GM21825 (cell line): ENCODE measurements at regions not wholly inside any gene's neighbourhood (a gene's known extent, or its start where the extent isn't known, plus 50 kb on each side); places are given as distances from the start of the nearest gene placed in this dataset.
"Not testable (repeated sequence)": the region's sequence is repeated elsewhere in the genome, so short reads cannot be mapped to it uniquely, and the experiment has no call there.

ENCODE experiments used
- ATAC-seq: cut with Tn5 transposase; IDR thresholded peaks from one replicate; pipeline ENCODE4 v1.9.1; 2021; ENCODE audit warnings: mild to moderate bottlenecking, moderate library complexity; ENCODE audit not compliant: unreplicated experiment

DNA sequence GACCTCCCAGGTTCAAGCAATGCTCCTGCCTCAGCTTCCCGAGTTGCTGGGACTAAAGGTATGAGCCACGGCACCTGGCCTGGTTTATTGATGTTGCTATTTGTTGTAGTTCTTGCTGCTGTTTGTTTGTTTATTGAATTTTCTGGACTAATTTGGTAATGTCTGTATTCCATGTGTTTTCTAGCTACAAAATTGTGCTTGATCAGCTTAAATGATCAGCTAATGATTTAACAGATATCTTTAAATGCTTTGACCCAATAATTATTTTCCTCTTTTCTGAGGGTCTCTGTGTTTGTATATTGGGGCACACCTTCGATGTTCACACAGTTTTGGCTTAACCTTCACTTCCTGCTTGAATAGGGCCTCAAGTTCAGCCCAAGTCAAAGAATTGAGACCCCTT, 488.1 kb upstream of the HTR2C start:
- ATAC-seq, result no peak

DNA sequence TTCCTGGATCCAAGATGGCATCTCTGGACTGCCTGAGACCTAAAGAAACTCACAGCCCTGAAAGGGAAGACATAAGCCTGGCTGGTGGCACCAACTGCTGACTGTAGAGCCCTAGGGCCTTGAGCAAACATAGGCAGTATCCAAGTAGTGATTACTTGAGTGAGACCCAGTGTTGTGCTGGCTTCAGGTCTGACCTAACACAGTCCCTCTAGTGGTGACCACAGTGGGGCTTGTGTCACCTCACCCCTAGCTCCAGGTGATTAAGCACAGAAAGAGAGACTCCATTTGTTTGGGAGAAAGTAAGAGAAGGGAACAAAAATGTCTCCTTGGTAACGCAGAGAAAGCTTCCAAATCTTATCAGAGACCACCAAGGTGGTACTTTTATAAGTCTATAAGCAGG, 496.3 kb upstream of the HTR2C start:
- no peak for ATAC-seq

DNA sequence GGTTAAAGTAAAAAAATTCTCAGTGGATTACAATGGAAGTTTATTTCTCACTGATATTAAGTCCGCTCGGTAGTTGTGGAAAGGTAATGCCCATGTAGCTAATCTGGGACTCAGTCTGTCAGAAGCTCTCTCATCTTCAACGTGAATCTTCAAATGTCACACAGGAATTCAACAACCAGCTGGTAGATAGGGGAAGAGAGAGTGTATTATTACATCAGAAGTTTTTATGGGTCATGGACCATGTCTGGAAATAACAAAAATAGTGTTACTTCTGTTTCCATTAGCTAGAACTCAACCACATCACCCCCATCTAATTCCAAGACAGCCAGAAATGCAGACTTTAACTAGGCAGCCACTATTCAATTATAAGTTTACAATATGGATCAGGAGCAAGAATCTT, 506.1 kb upstream of the HTR2C start:
- no peak for ATAC-seq

DNA sequence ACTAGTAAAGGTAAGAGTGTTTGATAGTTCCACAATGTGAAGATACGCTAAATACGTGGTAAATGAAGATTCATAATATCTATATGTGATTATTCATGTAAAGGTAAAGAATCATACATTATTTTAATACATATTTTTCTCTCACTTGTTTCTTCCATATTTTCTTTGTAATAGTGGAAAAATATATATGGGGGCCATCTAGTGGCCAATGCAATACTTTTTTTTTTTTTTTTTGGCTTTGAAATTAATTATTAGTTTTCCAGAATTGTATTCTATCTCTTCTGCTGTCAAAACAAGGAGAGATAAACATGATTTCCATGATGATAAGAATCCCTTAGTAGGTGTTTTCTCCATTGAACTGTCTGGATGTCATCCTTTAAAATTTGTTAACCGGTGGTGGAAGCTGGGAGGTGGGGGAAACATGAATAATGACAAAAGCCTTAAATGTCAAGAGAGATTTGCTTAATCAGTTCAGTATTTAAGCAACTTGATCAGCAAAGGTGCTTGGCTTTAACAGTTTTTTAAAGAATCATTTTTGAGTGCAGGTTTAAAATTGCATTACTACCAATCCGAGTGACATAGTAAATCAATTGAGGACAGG, 508.7 kb upstream of the HTR2C start:
- ATAC-seq, result no peak

DNA sequence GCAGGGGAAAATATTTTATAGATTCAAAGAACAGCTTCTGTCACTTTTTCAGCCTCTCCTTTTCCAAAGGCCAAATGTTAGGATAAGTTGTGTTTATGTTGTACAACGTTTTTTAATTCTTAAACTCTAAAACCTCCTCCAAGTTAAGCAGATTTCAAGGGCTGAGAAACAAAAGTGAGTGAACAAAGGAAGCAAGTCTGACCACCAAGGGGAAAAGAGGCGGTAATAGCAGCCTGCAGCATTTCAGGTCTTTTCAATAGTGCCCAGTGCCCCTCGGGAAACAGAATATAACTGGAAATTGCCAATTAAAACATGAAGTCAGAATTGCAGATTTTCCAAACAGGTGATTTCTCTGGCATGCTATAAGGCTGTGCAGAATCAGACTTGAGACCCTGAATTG, 510.0 kb upstream of the HTR2C start:
- no peak for ATAC-seq

DNA sequence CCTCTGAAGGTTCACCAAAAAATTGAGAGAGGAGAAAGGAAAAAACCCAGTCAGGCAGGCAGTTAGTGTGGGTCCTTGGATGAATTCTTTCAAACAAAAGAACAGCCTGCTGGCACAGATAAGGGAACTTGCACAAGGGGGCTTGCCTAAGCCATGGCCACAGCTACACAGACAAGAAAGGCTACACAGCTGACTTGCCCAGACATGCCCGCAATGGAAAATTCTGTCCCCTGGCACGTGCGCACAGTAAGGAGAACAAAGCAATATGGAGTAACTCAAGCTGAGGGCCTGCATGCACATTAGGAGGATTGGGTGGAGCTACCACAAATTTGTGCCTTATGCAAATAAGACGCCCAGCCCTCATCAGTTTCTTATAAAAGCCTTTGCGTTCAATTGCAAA, 512.5 kb upstream of the HTR2C start:
- ATAC-seq, result no peak

DNA sequence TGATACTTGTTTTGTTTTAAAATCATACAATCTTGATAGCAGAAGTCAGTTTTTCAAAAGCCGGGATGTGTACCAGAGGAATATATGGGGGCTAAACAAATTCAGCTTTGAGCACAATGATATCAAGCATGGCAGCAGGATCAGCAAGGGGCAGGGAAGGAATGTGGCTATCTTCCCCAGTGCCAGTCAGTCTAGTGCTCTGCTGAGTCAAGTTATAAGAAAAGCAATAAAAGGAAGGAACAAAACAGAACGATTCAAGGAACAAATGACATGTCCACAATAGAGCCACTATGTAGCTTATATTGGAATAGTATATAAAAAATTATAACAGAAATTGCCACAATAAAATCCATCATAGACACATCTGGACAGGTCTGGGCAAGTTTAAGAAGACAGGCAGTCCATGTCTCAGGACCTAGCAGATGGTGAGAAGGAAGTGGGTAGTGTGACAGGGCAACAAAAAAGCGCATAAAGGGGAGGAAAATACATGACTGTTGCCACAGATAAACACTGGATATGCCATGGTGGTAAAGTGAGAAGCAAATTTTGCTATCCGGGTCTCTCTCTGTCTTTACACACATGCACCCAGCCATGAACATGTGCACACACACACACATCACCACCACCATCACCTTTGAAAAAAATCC, 518.2 kb upstream of the HTR2C start:
- ATAC-seq, result no peak

DNA sequence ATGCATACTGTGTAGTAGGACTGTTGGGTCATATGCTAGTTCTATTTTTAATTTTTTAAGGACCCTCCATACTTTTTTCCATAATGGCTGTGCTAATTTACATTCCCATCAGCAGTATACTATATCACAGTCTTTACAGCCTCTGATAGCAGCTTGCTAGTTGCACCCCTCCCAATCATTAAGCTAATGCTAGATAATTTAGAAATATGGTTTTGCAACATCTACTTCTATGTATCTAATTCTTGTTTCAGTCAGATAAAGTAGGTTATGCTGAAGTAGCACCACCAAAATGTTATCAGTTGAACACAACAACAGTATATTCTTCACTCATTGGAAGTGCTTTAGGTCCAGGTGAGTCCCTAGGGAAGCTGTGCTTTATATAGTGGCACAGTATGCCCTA, 522.7 kb upstream of the HTR2C start:
- ATAC-seq, result no peak

DNA sequence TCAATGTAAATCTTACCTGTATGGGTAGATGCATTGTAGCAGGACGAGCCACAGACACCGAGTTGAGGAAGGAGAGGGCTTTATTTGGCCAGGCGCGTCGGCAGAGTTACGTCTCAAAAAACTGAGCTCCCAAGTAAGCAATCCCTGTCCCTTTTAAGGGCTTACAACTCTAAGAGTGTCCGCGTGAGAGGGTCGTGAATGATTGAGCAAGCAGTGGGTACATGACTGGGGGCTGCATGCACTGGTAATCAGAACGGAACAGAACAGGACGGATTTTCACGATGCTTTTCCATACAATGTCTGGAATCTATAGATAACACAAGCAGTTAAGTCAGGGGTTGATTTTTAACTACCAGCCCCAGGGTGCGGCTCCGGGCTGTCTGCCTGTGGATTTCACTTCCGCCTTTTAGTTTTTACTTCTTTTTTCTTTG, 524.9 kb upstream of the HTR2C start:
- no peak for ATAC-seq

DNA sequence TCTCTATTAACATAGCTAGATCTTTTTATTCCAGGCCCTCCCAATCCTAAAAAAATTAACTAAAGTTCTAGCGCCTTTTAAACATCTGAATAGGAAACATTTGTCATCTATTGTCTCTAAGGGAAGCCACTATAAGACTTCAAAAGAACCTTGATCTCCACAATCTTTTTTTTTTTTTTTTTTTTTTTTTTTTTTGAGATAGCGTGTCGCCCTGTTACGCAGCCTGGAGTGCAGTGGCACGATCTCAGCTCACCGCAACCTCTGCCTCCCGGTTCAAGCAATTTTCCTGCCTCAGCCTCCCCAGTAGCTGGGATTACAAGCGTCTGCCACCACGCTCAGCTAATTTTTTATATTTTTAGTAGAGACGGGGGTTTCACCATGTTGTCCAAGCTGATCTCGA, 526.5 kb upstream of the HTR2C start:
- ATAC-seq, result not testable (repeated sequence)

DNA sequence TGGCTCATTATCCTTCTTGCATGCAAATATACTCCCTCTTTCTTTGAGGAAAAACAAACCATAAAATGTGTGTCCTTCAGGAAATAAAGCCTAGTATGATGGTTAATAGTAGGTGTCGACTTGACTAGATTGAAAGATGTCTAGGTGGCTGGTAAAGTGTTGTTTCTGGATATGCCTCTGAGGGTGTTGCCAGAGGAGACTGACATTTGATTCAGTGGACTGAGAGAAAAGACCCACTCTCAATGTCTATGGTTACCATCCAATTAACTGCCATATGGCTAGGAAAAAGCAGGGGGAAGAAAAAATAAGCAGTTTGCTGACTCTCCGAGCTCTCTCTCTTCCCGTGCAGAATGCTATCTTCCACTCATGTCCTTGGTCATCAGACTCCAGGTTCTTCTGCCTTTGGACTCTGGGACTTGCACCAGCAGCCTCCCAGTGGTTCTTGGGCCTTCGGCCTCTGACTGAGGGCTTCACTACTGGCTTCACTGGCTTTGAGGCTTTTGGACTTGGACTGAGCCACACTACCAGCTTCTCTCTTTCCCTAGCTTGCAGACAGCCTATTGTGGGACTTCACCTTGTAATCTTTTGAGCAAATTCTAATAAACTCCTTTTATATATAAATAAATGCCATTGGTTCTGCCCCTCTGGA, 532.1 kb upstream of the HTR2C start:
- ATAC-seq, result no peak

DNA sequence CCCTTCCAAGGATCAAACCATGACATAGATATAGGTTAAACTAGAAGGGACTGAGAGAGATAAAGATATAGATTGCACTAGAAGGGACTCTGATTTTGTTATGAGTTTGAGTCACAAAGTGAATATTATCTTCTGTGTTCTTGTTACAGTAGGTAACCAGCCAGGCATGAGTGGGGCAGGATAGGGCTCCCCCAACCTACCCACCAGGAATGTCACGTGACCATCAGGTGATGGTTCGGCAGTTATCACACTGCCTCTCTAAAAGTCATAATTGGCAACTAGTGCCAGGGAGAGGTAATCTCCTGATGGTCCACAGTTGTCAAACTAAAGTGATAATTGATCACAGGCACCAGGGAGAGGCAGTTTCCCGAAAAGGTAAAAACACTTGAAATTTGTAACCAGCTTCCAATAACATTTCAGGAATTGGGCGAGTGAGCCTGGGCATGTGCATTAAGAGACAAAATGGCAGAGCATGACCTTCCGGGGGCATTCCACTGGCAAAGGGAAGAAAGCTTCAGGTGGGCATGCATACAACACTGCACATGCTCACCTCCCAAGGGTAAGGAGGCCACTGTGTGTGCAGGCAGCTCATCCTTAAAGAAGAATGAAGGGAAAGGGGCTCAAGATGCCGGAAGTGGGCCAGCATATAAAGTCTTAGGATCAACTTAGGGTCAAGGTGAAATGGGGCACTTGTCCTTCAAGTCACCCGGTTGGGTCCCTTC, 533.6 kb upstream of the HTR2C start:
- no peak for ATAC-seq

DNA sequence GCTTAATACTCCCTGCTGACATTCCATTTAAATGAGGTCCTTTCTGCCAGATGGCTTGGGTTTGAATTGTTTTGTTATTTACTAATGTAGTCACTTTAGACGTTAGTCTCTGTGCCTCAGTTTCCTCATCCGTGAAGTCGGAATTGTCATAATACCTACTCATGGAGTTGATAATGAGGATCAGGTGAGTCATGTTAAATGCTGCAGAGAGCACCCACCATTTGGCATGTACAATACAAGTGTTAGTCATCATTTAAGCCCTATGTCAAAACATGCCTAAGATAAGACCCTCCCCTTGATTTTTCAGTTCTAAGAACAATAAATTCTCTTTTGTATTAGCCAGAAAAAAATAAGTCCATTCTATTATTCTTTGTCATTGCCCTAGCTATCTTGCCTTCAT, 534.8 kb upstream of the HTR2C start:
- no peak for ATAC-seq

DNA sequence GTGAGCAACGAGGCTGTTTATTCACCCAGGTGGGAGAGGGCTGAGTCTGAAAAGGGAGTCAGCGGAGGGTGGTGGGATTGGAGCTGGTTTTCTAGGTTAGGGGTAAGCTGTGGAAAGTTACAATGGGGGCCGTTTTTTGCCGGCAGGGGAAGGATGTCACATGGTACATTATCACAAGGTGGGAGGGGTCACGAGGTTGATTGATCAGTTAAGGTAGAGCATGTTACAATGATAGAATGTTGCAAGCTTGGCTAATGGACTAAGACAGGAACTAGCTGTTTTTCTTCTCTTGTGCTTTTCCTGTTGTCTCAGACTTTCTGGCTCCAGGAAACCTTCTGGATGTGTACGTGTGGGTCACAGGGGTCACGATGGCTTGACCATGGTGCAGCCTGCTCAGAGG, 536.3 kb upstream of the HTR2C start:
- no peak for ATAC-seq

DNA sequence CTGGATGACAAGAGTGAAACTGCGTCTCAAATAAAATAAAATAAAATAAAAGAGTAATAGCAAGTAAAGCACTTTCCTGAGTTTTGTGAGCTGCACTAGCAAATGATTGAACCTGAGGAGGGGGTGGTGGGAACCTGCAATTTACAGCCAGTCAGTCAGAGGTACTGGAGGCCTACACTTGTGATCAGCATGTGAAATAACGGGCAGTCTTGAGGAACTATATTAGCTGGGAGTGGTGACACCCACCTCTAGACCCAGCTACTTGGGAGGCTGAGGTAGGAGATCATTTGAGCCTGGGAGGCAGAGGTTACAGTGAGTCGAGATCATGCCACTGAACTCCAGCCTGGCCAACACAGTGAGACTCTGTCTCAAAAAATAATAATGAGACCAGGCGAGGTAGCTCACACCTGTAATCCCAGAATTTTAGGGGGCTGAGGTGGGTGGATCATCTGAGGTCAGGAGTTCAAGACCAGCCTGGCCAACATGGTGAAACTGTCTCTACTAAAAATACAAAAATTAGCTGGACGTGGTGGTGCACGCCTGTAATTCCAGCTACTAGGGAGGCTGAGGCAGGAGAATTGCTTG, 537.1 kb upstream of the HTR2C start:
- no peak for ATAC-seq

DNA sequence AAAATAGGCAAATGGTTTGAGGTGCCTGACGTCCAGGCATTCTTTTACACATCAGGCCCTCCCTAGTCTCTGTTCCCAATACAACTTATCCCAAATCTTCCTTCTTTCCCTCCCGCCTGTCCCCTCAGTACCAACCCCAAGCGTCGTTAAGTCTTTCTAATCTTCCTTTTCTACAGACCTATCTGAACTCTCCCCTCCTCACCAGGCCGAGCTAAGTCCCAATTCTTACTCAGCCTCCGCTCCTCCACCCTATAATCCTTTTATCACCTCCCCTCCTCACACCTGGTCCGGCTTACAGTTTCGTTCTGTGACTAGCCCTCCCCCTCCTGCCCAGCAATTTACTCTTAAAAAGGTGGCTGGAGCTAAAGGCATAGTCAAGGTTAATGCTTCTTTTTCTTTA, 542.4 kb upstream of the HTR2C start:
- not testable (repeated sequence) for ATAC-seq

DNA sequence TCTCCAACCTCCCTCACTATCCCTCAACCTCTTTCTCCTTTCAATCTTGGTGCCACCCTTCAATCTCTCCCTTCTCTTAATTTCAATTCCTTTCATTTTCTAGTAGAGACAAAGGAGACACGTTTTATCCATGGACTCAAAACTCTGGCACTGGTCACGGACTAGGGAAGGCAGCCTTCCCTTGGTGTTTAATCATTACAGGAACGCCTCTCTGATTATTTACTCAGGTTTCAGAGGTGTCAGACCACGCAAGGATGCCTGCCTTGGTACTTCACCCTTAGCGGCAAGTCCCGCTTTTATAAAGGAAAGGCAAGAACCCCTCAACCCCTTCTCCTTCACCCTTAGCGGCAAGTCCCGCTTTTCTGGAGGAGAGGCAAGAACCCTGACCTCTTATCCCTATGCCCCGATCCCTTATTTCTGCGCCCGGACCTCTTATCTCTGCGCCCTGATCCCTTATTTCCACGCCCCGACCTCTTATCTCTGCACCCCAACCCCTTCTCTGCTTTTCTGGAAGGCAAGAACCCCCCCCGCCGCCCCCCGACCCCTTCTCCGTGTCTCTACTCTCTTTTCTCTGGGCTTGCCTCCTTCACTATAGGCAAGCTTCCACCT, 543.1 kb upstream of the HTR2C start:
- ATAC-seq, result not testable (repeated sequence)

DNA sequence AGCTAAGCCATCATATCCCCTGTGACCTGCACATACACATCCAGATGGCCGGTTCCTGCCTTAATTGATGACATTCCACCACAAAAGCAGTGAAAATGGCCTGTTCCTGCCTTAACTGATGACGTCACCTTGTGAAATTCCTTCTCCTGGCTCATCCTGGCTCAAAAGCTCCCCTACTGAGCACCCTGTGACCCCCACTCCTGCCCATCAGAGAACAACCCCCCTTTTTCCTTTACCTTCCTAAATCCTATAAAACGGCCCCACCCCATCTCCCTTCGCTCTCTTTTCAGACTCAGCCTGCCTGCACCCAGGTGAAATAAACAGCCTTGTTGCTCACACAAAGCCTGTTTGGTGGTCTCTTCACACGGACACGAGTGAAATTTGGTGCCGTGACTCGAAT, 543.8 kb upstream of the HTR2C start:
- not testable (repeated sequence) for ATAC-seq

DNA sequence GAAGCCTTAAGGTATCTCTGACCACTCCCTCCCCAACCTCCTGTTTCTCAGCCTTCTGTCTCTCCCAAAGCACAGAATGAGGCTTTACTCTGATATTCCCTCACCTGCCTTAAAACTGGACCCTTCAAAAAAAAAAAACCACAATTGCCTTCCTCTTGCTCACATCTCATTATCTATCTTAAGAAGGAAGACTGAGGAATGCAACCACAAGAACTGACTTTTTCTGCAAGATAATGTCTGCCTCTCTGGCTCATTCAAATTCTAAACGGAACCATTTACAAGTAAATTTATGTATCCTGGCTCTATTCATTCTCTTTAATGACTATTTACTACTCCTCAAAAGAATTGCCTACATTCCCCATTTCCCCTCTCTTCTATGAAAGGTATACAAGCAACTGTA, 545.5 kb upstream of the HTR2C start:
- no peak for ATAC-seq

DNA sequence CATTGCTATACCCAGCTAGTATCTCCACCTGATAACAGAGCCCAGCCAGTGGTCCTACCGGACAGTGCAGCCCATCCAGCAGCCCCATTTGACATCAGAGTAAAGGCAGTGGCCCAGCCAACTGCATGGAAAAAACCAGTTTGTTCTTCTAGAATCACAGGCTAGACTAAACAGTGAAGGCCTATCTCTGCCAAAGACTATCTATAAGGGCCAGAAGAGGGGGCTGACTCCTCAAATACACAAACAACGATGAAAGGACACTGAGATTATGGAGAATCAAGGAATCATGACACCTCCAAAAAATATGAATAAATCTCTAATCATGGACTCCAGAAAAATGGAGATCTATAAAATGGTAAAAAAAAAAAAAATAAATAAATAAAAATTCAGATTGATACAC, 546.4 kb upstream of the HTR2C start:
- ATAC-seq, result no peak
